ENCODE measurements at regions not wholly inside any gene's neighbourhood (a gene's known extent, or its start where the extent isn't known, plus 50 kb on each side); places are given as distances from the start of the nearest gene placed in this dataset.

- TF ChIP-seq CTCF (IDR thresholded peaks at IDR 0.05; ENCODE audit: poor library complexity) = no peak
- no peak for TF ChIP-seq EZH2phosphoT487 (IDR thresholded peaks at IDR 0.05; ENCODE audit: low read depth, severe bottlenecking, unreplicated experiment)
- TF ChIP-seq EZH2 (IDR thresholded peaks at IDR 0.05; ENCODE audit: borderline replicate concordance) = no peak
Observed at GRCh38 chr2:212901604-212902275, 249.7 kb downstream of the IKZF2 start.
